Peyer's patch (tissue), 4 donors: ENCODE measurements at regions not wholly inside any gene's neighbourhood (a gene's known extent, or its start where the extent isn't known, plus 50 kb on each side); places are given as distances from the start of the nearest gene placed in this dataset.
A peak's percentile ranks its signal among the peaks of the same experiment; 100 is the strongest.

Experiments used
- DNase-seq, 3 donors: peaks; one replicate each; pipeline ENCODE4 v3.0.0-alpha.2; 2017 to 2019
- H3K27ac ChIP-seq, 4 donors: fragments of 200-600 bp; sonication (generic); one replicate each; pipeline ENCODE4 v1.5.1; 2016 to 2019
- H3K27me3 ChIP-seq, 2 donors: fragments of 200-600 bp; sonication (generic); one replicate each; pipeline ENCODE4 v1.5.1; 2019
- H3K36me3 ChIP-seq, 3 donors: fragments of 200-600 bp; sonication (generic); one replicate each; pipeline ENCODE4 v1.5.1; 2016 to 2019
- H3K4me1 ChIP-seq, 4 donors: fragments of 200-600 bp; sonication (generic); one replicate each; pipeline ENCODE4 v1.5.1; 2016 to 2019
- H3K4me3 ChIP-seq, 4 donors: fragments of 200-600 bp; sonication (generic); 1 replicate in 3 of 4; 2 replicates in 1 of 4; pipeline ENCODE4 v1.5.1; 2016 to 2019; ENCODE audit warnings: mild to moderate bottlenecking in 1 of 4
- H3K9me3 ChIP-seq, 4 donors: fragments of 200-600 bp; sonication (generic); one replicate each; pipeline ENCODE4 v1.5.1; 2016 to 2019; ENCODE audit warnings: mild to moderate bottlenecking in 1 of 4
- POLR2A ChIP-seq, 2 donors: fragments of 450-650 bp; IDR thresholded peaks; one replicate each; pipeline ENCODE4 v1.5.1; 2017; ENCODE audit warnings: antibody characterized with exemption in 2 of 2, mild to moderate bottlenecking in 2 of 2, moderate library complexity in 2 of 2
- TF ChIP-seq, protein P1 (sequence below), 6 experiments: fragments of 450-650 bp in 4 of 6; fragments of 200-600 bp in 2 of 6; sonication (generic) in 1 of 6; IDR thresholded peaks; one replicate each; pipeline ENCODE4 v1.5.1; 2017 to 2019; ENCODE audit warnings: antibody characterized with exemption in 6 of 6, mild to moderate bottlenecking in 3 of 6, moderate library complexity in 1 of 6

DNA sequence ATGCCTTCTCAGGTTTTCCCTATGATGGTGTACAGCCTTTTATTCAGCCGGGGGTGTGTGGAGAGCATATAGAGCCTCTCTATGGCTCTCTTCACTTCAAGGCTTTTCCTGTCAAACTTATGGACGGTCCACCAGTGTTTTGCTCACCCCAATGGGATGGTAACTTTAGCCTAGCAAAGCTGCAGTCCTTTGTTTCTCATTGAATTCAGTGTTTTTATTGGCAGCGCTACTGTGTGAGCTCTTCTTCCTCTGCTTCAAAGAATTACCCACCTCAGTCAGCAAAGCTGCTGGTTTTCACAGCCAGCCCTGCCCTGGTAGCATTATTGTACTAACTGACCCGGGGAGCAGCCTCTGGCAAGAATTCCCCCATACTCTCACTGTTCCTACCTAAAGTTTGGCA lies 145.3 kb upstream of the RRP15 start:
- TF ChIP-seq, protein P1, sequence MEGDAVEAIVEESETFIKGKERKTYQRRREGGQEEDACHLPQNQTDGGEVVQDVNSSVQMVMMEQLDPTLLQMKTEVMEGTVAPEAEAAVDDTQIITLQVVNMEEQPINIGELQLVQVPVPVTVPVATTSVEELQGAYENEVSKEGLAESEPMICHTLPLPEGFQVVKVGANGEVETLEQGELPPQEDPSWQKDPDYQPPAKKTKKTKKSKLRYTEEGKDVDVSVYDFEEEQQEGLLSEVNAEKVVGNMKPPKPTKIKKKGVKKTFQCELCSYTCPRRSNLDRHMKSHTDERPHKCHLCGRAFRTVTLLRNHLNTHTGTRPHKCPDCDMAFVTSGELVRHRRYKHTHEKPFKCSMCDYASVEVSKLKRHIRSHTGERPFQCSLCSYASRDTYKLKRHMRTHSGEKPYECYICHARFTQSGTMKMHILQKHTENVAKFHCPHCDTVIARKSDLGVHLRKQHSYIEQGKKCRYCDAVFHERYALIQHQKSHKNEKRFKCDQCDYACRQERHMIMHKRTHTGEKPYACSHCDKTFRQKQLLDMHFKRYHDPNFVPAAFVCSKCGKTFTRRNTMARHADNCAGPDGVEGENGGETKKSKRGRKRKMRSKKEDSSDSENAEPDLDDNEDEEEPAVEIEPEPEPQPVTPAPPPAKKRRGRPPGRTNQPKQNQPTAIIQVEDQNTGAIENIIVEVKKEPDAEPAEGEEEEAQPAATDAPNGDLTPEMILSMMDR (IDR thresholded peaks at IDR 0.05): no peak
- no peak for TF ChIP-seq POLR2A (IDR thresholded peaks at IDR 0.05)
- Histone ChIP-seq H3K36me3 (no peaks in the 10 kb centered on the region), H3K9me3 (no peaks in the 10 kb centered on the region), H3K27ac (no peak overlapping the region), H3K4me1 (no peaks in the 10 kb centered on the region), H3K27me3 (no peaks in the 10 kb centered on the region), H3K4me3 (no peak overlapping the region)
- DNase-seq: no peak

DNA sequence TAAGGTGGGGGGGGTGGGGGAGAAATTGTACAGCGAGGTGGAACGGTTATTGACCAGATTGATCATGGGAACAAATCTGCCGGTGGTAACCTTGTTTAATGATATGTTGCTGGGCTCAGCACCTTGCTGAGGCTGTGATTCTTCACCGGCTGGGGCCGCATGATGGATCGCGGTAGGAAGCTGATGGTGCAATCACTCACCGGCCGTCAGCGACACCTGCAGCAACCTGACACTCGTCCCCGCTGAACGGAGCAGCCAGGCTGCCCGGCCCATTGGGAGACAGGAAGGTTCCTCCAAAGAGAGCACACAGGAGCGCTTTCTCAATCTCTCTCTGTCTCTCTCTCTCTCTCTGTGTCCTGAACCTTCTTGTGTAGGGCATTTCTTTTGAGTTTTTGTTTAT lies 128.5 kb upstream of the RRP15 start:
- H3K9me3 ChIP-seq: no peaks in the 10 kb centered on the region
- no peak overlapping the region for H3K4me3 ChIP-seq
- no peaks in the 10 kb centered on the region for H3K27me3 ChIP-seq
- H3K27ac ChIP-seq: no peak overlapping the region
- TF ChIP-seq, protein P1 (IDR thresholded peaks at IDR 0.05): no peak
- H3K4me1 ChIP-seq: no peaks in the 10 kb centered on the region
- H3K36me3 ChIP-seq: no peaks in the 10 kb centered on the region
- peak in 1 of 3 donors; percentile 48 for DNase-seq

DNA sequence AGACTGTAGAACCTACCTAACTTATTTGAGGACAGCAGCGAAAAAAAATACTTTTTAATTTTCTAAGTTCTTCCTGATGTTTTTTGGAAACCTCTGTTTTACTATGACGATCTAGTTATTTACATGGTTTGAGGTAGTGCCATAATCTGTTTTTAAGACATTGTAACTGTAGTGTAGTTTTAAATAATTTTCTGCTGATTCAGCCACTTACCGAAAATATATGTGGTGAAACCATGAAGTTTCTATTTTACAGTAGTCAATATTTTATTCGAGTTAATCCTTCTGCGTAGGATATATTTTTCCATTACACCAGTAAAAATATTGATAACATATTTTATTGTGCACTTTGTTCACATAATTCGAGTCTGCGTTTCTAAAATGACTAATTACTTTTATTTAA lies 121.7 kb upstream of the RRP15 start:
- DNase-seq: no peak
- H3K27me3 ChIP-seq: peaks cover 0 to 22% of the 10 kb centered on the region in 2 donors
- no peaks in the 10 kb centered on the region for H3K9me3 ChIP-seq
- no peak overlapping the region for H3K27ac ChIP-seq
- no peak overlapping the region for H3K4me3 ChIP-seq
- no peaks in the 10 kb centered on the region for H3K36me3 ChIP-seq
- peaks cover 0 to 19% (median 5%) of the 10 kb centered on the region in 4 donors for H3K4me1 ChIP-seq
- TF ChIP-seq, protein P1 (IDR thresholded peaks at IDR 0.05): no peak
- no peak for TF ChIP-seq POLR2A (IDR thresholded peaks at IDR 0.05)

DNA sequence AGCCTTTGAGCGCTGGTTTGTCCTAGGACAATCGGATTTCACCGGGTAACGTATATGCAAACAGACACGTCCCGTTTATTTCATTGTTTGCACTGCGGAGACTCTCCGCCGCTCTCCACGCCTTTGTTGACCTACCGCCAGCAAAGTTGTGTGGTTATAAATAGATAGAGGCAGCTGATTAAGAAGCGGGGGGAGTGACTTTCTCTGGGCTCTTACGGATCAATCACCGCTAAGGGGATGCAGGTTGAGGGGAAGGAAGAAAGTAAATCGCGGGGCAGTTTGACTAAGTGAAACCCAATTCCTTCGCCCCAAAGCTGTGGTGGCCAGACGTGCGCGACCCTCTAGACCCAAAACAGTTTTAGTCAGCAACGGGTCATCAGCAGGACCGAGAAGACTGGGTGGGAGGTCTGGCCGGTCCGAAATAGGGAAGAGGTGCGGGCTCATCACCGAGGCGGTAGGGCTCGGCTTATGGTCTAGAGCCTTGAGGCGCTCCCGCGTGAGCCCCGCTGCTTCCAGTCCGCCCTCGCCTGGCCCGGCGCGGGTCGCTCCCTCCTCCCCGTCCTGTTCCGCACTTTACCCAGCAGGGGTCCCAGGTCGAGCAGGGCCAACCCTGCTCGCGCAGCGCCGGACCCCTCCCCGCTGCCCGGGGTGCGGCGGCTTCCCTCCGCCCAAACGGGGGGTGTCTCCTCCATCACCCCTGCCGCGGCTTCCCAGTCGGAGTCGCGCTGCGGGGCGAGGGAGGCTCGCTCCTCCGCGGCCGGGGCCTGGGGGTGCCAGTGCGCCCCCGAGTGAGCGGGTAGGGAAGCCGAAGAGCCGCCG lies 120.8 kb upstream of the RRP15 start:
- Histone ChIP-seq H3K27me3 (peaks cover 0 to 22% of the 10 kb centered on the region in 2 donors), H3K4me1 (peaks cover 0 to 19% (median 5%) of the 10 kb centered on the region in 4 donors), H3K36me3 (no peaks in the 10 kb centered on the region), H3K4me3 (peak overlapping the region; percentile 28 to 58 (median 42)), H3K27ac (no peak overlapping the region), H3K9me3 (no peaks in the 10 kb centered on the region)
- no peak for TF ChIP-seq POLR2A (IDR thresholded peaks at IDR 0.05)
- TF ChIP-seq, protein P1 (IDR thresholded peaks at IDR 0.05): no peak
- peak in 2 of 3 donors; percentile 47 to 57 for DNase-seq

DNA sequence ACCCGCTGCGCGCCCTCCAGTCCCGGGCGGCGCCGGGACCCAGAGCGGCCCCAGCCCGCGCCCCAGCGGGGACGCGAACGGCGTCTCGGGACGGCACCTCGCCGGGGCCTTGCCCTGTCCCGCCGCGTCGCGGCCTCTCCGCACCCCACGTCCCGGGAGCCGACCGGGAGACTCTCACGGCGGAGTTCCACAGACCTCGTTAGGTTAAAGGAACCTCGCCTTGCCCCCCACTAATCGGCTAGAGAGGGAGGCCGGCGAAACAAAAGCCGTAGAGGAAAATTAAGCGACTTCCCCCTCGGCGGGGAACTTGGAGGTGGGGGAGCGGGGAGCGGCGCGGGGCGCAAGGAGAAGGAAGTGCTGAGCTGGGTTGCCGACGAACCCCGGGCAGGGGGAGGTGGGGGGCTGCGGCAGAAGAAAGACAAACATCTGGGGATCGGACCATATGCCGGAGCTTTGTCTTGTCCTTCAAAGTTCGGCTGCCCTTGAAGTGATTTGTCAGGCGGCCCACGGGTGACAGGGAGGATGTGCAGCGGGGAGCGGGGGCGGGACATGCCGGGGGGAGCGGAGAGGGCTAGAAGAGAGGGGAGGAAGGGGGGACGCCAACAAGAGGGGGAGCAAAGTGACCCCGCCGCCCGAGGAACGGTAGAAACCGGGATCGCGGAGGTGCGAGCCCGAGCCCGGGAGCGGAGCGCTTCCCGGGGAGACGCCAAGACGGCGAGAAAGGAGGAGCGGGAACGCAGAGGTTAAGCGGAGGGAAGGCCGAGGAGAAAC lies 120.0 kb upstream of the RRP15 start:
- Histone ChIP-seq H3K9me3 (no peaks in the 10 kb centered on the region), H3K27me3 (peaks cover 0 to 22% of the 10 kb centered on the region in 2 donors), H3K36me3 (no peaks in the 10 kb centered on the region), H3K4me3 (peak overlapping the region; percentile 28 to 58 (median 42)), H3K27ac (no peak overlapping the region), H3K4me1 (peaks cover 0 to 19% (median 5%) of the 10 kb centered on the region in 4 donors)
- TF ChIP-seq, protein P1 (IDR thresholded peaks at IDR 0.05): no peak
- no peak for TF ChIP-seq POLR2A (IDR thresholded peaks at IDR 0.05)
- DNase-seq: peak in 2 of 3 donors; percentile 46 to 54
